Endothelial cell of umbilical vein (primary cell): ENCODE measurements at regions not wholly inside any gene's neighbourhood (a gene's known extent, or its start where the extent isn't known, plus 50 kb on each side); places are given as distances from the start of the nearest gene placed in this dataset.

Experiments
- BruUV-seq: library from RNA; stranded (reverse); fragments of 400-500 nt; replicated peaks from 2 replicates; lab custom pipeline; 2021; lab: Mats Ljungman, UMichigan
- CTCF ChIA-PET: fragments of 300-600, 350-600 bp; sonication (Branson Sonifier 250); formaldehyde crosslinking; loops from one replicate; lab custom pipeline; 2021; ENCODE audit warnings: antibody characterized with exemption, inconsistent platforms; lab: Charles Lee
- POLR2A ChIA-PET: fragments of 300-600, 350-600 bp; sonication (Branson Sonifier 250); formaldehyde crosslinking; loops from one replicate; lab custom pipeline; 2021; ENCODE audit warnings: antibody characterized with exemption, inconsistent platforms; lab: Charles Lee
- DNase-seq: peaks from one replicate; pipeline ENCODE4 v3.0.0-alpha.2; 2011; ENCODE audit warnings: low read depth, low spot score
- FAIRE-seq: peaks from 2 replicates; lab custom pipeline; 2011; peaks lifted over from hg19 to GRCh38; lab: Jason Lieb, UNC
- H2AFZ ChIP-seq: 2 replicates; pipeline ENCODE4 v1.6.0; 2012; ENCODE audit warnings: low read depth, low read length, control low read depth, inconsistent platforms
- H3K27ac ChIP-seq: 2 replicates; pipeline ENCODE4 v1.5.1; 2011; ENCODE audit warnings: low read depth, mild to moderate bottlenecking, control low read depth, low read length, moderate library complexity; ENCODE audit not compliant: insufficient read depth
- H3K27me3 ChIP-seq, 2 experiments: 2 replicates each; pipeline versions ENCODE4 v1.6.0 to v1.6.1; 2011; ENCODE audit warnings: low read length in 2 of 2, mixed read lengths in 1 of 2; ENCODE audit not compliant: control insufficient read depth in 2 of 2, insufficient read depth in 2 of 2
- H3K36me3 ChIP-seq, 2 experiments: 2 replicates in 1 of 2; 3 replicates in 1 of 2; pipeline ENCODE4 v1.5.1; 2011; ENCODE audit warnings: low read length in 2 of 2, mild to moderate bottlenecking in 1 of 2, moderate library complexity in 1 of 2; ENCODE audit not compliant: control insufficient read depth in 2 of 2, insufficient read depth in 2 of 2; ENCODE audit errors: extremely low read depth in 1 of 2
- H3K4me1 ChIP-seq: 3 replicates; pipeline ENCODE4 v1.5.1; 2011; ENCODE audit warnings: mild to moderate bottlenecking, low read length; ENCODE audit not compliant: control insufficient read depth, insufficient read depth; ENCODE audit errors: extremely low read depth
- H3K4me2 ChIP-seq: 2 replicates; pipeline ENCODE4 v1.6.1; 2011; ENCODE audit warnings: low read length, control low read depth, mixed read lengths; ENCODE audit not compliant: insufficient read depth
- H3K4me3 ChIP-seq, 3 experiments: fragments of 200-600 bp in 1 of 3; sonication (generic), shearing (Covaris generic) in 1 of 3; replicated peaks in 1 of 3; 2 replicates each; pipeline ENCODE4 v1.5.1; 2011 to 2016; ENCODE audit warnings: control low read depth in 3 of 3, low read length in 3 of 3, mild to moderate bottlenecking in 2 of 3, inconsistent platforms in 1 of 3, low read depth in 1 of 3, moderate library complexity in 1 of 3; ENCODE audit not compliant: insufficient read depth in 1 of 3
- H3K79me2 ChIP-seq: 2 replicates; pipeline ENCODE4 v1.6.0; 2012; ENCODE audit warnings: low read length, inconsistent platforms; ENCODE audit not compliant: control insufficient read depth, insufficient read depth
- H3K9ac ChIP-seq: replicated peaks from 2 replicates; pipeline ENCODE3; 2011; ENCODE audit warnings: low read length, control low read depth; ENCODE audit not compliant: insufficient read depth; ENCODE audit errors: extremely low read depth
- H3K9me1 ChIP-seq: replicated peaks from 3 replicates; pipeline ENCODE4 v1.6.0; 2011; ENCODE audit warnings: mild to moderate bottlenecking, low read length; ENCODE audit not compliant: control insufficient read depth, insufficient read depth; ENCODE audit errors: extremely low read depth
- H3K9me3 ChIP-seq: replicated peaks from 2 replicates; pipeline ENCODE4 v1.5.1; 2012; ENCODE audit warnings: low read length, inconsistent platforms; ENCODE audit not compliant: control insufficient read depth, insufficient read depth
- H4K20me1 ChIP-seq: replicated peaks from 2 replicates; pipeline ENCODE3; 2011; ENCODE audit warnings: mild to moderate bottlenecking, low read length; ENCODE audit not compliant: control insufficient read depth, insufficient read depth; ENCODE audit errors: extremely low read depth
- EZH2 ChIP-seq: IDR thresholded peaks from 2 replicates; pipeline ENCODE4 v1.6.1; 2012; ENCODE audit warnings: borderline replicate concordance, low read depth, mild to moderate bottlenecking, moderate library complexity, low read length, inconsistent platforms; ENCODE audit not compliant: severe bottlenecking
- FOS ChIP-seq: IDR thresholded peaks from 2 replicates; pipeline ENCODE4 v1.6.1; 2011; ENCODE audit warnings: mild to moderate bottlenecking, low read length, moderate library complexity, borderline replicate concordance; ENCODE audit not compliant: insufficient read depth
- GATA2 ChIP-seq: IDR thresholded peaks from 2 replicates; pipeline ENCODE4 v1.7.0; 2011; ENCODE audit warnings: low read depth, mild to moderate bottlenecking, moderate library complexity, mixed read lengths, low read length; ENCODE audit not compliant: insufficient read length, insufficient read depth
- JUN ChIP-seq: IDR thresholded peaks from 2 replicates; pipeline ENCODE4 v1.6.1; 2011; ENCODE audit warnings: borderline replicate concordance, low read depth; ENCODE audit not compliant: insufficient read length, insufficient read depth
- MAX ChIP-seq: IDR thresholded peaks from 2 replicates; pipeline ENCODE4 v1.6.1; 2011; ENCODE audit not compliant: insufficient read depth, insufficient read length
- MYC ChIP-seq: IDR thresholded peaks from one replicate; pipeline ENCODE4 v1.6.1; 2011; ENCODE audit warnings: mild to moderate bottlenecking, low read depth, low read length
- POLR2A ChIP-seq: IDR thresholded peaks from 2 replicates; pipeline ENCODE4 v1.6.1; 2012; ENCODE audit warnings: low read depth, mild to moderate bottlenecking, control low read depth, low read length
- POLR2AphosphoS5 ChIP-seq: IDR thresholded peaks from 2 replicates; pipeline ENCODE4 v1.6.1; 2012; ENCODE audit warnings: low read depth, mild to moderate bottlenecking, control low read depth, low read length, moderate library complexity; ENCODE audit not compliant: insufficient read depth
- dilution Hi-C: fragments of 300-500 bp; cut with MboI; formaldehyde crosslinking; loops from one replicate; pipeline ENCODE4 v1.15.0; 2019; ENCODE audit warnings: low sequenced_read_pairs; ENCODE audit not compliant: extremely low pct_ligation_motif_present
- intact Hi-C: fragments of 100-400 bp; cut with micrococcal nuclease; formaldehyde crosslinking; loops from one replicate; pipeline ENCODE4 v1.10.0; 2022
- TF ChIP-seq, protein P1 (sequence below), 2 donors: IDR thresholded peaks; 1 replicate in 1 of 2; 2 replicates in 1 of 2; pipeline ENCODE4 v1.5.1; 2011; ENCODE audit warnings: low read length in 2 of 2, mild to moderate bottlenecking in 2 of 2, moderate library complexity in 2 of 2, control low read depth in 1 of 2, inconsistent platforms in 1 of 2, low read depth in 1 of 2; ENCODE audit not compliant: insufficient read depth in 1 of 2; ENCODE audit errors: extremely low read depth in 1 of 2

GRCh38 chr6:145204301-145204700 lies 531.0 kb downstream of the EPM2A start:
- POLR2A ChIA-PET = no interaction called here
- CTCF ChIA-PET = interaction anchor here (1.0 kb wide), 1 partner anchor 117 kb away, joined by 3 read pairs; no protein-coding TSS in a partner anchor
- FAIRE-seq (no peak), DNase-seq (no peak)
- dilution Hi-C loops = no loop called here
- no peaks in the 10 kb centered on the region for H3K36me3 ChIP-seq
- H3K27me3 ChIP-seq = peaks cover 1 to 3% of the 10 kb centered on the region in 2 experiments
- no peak overlapping the region for H2AFZ ChIP-seq
- no peaks in the 10 kb centered on the region for H3K9me3 ChIP-seq
- H3K4me3 ChIP-seq = no peak overlapping the region
- H3K27ac ChIP-seq = no peak overlapping the region
- no TSS peak for BruUV-seq
- H3K9ac ChIP-seq = no peak overlapping the region
- H4K20me1 ChIP-seq = no peaks in the 10 kb centered on the region
- no peaks in the 10 kb centered on the region for H3K4me1 ChIP-seq
- no peak for TF ChIP-seq FOS
- TF ChIP-seq MYC = no peak
- H3K9me1 ChIP-seq = no peaks in the 10 kb centered on the region
- H3K79me2 ChIP-seq = no peaks in the 10 kb centered on the region
- no peak overlapping the region for H3K4me2 ChIP-seq
- intact Hi-C loops = no loop called here

DNA sequence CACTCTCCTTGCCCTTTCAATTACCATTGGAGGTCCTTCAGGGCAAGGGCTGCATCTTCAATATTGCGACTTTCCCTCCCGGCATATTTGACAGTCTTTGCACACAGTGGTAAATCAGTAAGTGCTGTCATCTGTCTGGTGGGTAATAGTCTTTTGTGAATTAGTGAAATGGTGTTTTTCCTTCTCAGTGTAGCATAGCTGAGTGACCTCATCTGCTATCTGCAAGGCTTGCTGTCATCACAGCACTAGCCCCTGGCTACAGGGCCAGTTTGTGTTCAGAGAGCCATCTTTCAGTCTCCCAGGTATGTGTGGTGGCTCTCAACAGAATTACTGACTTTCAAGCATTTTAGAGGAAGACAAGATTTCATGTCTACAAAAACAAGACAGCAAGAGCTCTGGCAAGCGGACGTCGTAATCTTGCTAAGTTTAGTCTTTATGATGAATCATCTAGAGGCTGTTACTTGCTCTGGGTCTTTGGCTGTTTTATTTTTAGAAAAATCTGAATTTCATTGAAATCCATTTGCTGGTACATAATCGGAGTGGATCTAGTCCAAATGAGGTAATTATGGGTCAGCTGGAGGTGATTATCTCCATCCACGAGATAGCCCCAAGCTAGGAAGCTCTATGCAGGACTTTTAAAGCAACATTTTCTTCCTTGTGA lies 528.9 kb downstream of the EPM2A start:
- H3K9ac ChIP-seq = no peak overlapping the region
- intact Hi-C loops = no loop called here
- no peaks in the 10 kb centered on the region for H3K4me1 ChIP-seq
- no TSS peak for BruUV-seq
- no peak overlapping the region for H3K4me2 ChIP-seq
- FAIRE-seq (no peak), DNase-seq (no peak)
- H3K4me3 ChIP-seq = no peak overlapping the region
- no peaks in the 10 kb centered on the region for H3K79me2 ChIP-seq
- no peaks in the 10 kb centered on the region for H3K9me3 ChIP-seq
- H3K27ac ChIP-seq = no peak overlapping the region
- no peak overlapping the region for H2AFZ ChIP-seq
- no peaks in the 10 kb centered on the region for H3K36me3 ChIP-seq
- H3K27me3 ChIP-seq = peaks cover 0 to 3% of the 10 kb centered on the region in 2 experiments
- CTCF ChIA-PET = interaction anchor here (1.7 kb wide), 1 partner anchor 10 kb away, joined by 4 read pairs; no protein-coding TSS in a partner anchor
- no peaks in the 10 kb centered on the region for H3K9me1 ChIP-seq
- H4K20me1 ChIP-seq = no peaks in the 10 kb centered on the region
- dilution Hi-C loops = no loop called here
- TF ChIP-seq MAX (no peak), MYC (no peak), POLR2A (no peak), JUN (no peak), FOS (no peak), EZH2 (no peak), GATA2 (no peak), POLR2AphosphoS5 (no peak)
- TF ChIP-seq, protein P1, sequence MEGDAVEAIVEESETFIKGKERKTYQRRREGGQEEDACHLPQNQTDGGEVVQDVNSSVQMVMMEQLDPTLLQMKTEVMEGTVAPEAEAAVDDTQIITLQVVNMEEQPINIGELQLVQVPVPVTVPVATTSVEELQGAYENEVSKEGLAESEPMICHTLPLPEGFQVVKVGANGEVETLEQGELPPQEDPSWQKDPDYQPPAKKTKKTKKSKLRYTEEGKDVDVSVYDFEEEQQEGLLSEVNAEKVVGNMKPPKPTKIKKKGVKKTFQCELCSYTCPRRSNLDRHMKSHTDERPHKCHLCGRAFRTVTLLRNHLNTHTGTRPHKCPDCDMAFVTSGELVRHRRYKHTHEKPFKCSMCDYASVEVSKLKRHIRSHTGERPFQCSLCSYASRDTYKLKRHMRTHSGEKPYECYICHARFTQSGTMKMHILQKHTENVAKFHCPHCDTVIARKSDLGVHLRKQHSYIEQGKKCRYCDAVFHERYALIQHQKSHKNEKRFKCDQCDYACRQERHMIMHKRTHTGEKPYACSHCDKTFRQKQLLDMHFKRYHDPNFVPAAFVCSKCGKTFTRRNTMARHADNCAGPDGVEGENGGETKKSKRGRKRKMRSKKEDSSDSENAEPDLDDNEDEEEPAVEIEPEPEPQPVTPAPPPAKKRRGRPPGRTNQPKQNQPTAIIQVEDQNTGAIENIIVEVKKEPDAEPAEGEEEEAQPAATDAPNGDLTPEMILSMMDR (IDR thresholded peaks at IDR 0.05; ENCODE audit: extremely low read depth in 1 of 2, insufficient read depth in 1 of 2, low read depth in 1 of 2, low read length in 2 of 2) = no peak
- POLR2A ChIA-PET = no interaction called here
